ENCODE measurements at regions not wholly inside any gene's neighbourhood (a gene's known extent, or its start where the extent isn't known, plus 50 kb on each side); places are given as distances from the start of the nearest gene placed in this dataset.

GRCh38 chr9:30758726-30759446 lies 1625.6 kb upstream of the ACO1 start:
- Mint-ChIP-seq H3K4me3 (no peak overlapping the region), H3K9me3 (peaks cover 0 to 2% (median 0%) of the 10 kb centered on the region in 3 donors), H3K27me3 (no peaks in the 10 kb centered on the region), H3K36me3 (no peaks in the 10 kb centered on the region), H3K4me1 (no peaks in the 10 kb centered on the region), H3K27ac (no peak overlapping the region)

- Mint-ChIP-seq H3K4me3 (no peak overlapping the region), H3K9me3 (peaks cover 0 to 2% (median 0%) of the 10 kb centered on the region in 3 donors), H3K27me3 (no peaks in the 10 kb centered on the region), H3K4me1 (no peaks in the 10 kb centered on the region), H3K36me3 (peaks cover 2% of the 10 kb centered on the region), H3K27ac (no peak overlapping the region)
These were observed 1619.1 kb upstream of the ACO1 start for GRCh38 chr9:30765318-30765717.

DNA sequence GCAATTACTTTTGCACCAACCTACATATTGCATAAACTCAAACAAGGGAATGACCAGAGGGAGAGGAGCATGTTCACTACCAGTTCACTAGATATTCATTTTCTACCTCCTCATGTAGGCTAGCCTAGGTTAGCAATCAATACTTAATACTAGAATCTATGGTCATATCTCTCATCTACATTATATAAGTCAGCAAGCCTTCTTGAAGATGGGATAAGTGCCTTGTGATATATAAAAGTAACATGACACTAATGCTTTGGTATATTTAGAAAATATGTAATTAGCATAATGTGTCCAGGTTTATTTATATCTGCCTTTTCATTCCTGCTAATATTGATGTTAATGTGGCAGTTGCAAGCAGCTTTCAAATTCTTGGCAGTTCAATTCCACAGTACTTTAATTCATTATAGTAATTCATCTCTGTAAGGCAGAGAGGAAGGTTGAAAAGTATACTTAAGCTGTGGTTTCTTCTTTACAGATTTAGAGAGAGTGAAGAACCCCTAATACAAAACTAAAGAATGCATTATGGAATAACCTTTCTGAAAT lies 1613.2 kb upstream of the ACO1 start:
- peaks cover 2% of the 10 kb centered on the region for H3K36me3 Mint-ChIP-seq
- no peaks in the 10 kb centered on the region for H3K4me1 Mint-ChIP-seq
- H3K27ac Mint-ChIP-seq, result no peak overlapping the region
- no peak overlapping the region for H3K4me3 Mint-ChIP-seq
- H3K27me3 Mint-ChIP-seq, result no peaks in the 10 kb centered on the region
- peaks cover 0 to 2% (median 0%) of the 10 kb centered on the region in 3 donors for H3K9me3 Mint-ChIP-seq

- no peaks in the 10 kb centered on the region for H3K4me1 Mint-ChIP-seq
- no peak overlapping the region for H3K4me3 Mint-ChIP-seq
- peaks cover 0 to 2% (median 0%) of the 10 kb centered on the region in 3 donors for H3K9me3 Mint-ChIP-seq
- no peak overlapping the region for H3K27ac Mint-ChIP-seq
- H3K27me3 Mint-ChIP-seq, result no peaks in the 10 kb centered on the region
- peaks cover 2% of the 10 kb centered on the region for H3K36me3 Mint-ChIP-seq
These were observed 1612.7 kb upstream of the ACO1 start for GRCh38 chr9:30771760-30772159.

- no peaks in the 10 kb centered on the region for H3K36me3 Mint-ChIP-seq
- no peak overlapping the region for H3K4me3 Mint-ChIP-seq
- H3K27me3 Mint-ChIP-seq, result no peaks in the 10 kb centered on the region
These were observed 1611.0 kb upstream of the ACO1 start for GRCh38 chr9:30773427-30773826.

DNA sequence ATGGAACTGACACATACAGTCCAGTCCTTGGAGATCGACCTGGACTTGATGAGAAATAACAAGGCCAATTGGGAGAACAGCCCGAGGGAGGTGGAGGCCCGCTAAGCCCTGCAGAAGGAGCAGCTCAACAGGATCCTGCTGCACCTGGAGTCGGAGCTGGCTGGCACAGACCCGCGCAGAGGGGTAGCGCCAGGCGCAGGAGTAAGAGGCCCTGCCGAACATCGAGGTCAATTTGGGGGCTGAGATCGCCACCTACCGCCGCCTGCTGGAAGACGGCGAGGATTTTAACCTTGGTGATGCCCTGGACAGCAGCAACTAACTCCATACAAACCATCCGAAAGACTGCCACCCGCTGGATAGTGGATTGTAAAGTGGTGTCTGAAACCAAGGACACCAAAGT lies 1610.1 kb upstream of the ACO1 start:
- Mint-ChIP-seq H3K4me1 (no peaks in the 10 kb centered on the region), H3K36me3 (no peaks in the 10 kb centered on the region), H3K9me3 (peaks cover 0 to 4% (median 0%) of the 10 kb centered on the region in 3 donors), H3K27me3 (no peaks in the 10 kb centered on the region), H3K4me3 (no peak overlapping the region), H3K27ac (no peak overlapping the region)

More at GRCh38 chr9:30773427-30773826, 1611.0 kb upstream of the ACO1 start:
- no peak overlapping the region for H3K27ac Mint-ChIP-seq
- peaks cover 0 to 4% (median 0%) of the 10 kb centered on the region in 3 donors for H3K9me3 Mint-ChIP-seq
- no peaks in the 10 kb centered on the region for H3K4me1 Mint-ChIP-seq

DNA sequence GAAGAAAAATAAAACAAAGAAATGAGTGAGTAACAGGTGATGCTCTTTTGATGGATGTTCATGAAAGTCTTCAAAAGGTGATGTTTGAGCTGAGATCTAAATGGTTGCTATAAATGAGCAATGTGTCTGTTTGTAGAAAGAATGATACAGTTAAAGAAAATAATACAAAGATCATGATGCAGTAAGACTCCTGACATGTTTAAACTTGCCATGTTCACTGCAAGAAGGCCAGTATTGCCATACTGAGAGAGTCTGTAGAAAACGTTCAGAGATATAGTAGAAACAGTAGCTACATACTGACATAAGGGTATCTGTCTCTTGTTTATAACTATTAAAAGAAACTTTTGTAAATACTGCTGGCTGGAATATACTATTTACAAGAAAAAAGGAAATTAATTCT lies 1609.2 kb upstream of the ACO1 start:
- H3K36me3 Mint-ChIP-seq, result no peaks in the 10 kb centered on the region
- H3K9me3 Mint-ChIP-seq, result peaks cover 0 to 4% (median 0%) of the 10 kb centered on the region in 3 donors
- H3K4me3 Mint-ChIP-seq, result no peak overlapping the region
- H3K4me1 Mint-ChIP-seq, result no peaks in the 10 kb centered on the region
- peak overlapping the region in 1 of 3 donors; percentile 60 for H3K27ac Mint-ChIP-seq
- H3K27me3 Mint-ChIP-seq, result no peaks in the 10 kb centered on the region

- Mint-ChIP-seq H3K36me3 (no peaks in the 10 kb centered on the region), H3K27ac (no peak overlapping the region), H3K4me3 (no peak overlapping the region), H3K9me3 (peaks cover 2 to 3% (median 2%) of the 10 kb centered on the region in 3 donors), H3K4me1 (no peaks in the 10 kb centered on the region), H3K27me3 (no peaks in the 10 kb centered on the region)
These were observed 1587.7 kb upstream of the ACO1 start for GRCh38 chr9:30796764-30797163.

GRCh38 chr9:30799527-30800101 lies 1584.8 kb upstream of the ACO1 start:
- Mint-ChIP-seq H3K27me3 (no peaks in the 10 kb centered on the region), H3K4me1 (no peaks in the 10 kb centered on the region), H3K27ac (no peak overlapping the region), H3K4me3 (no peak overlapping the region), H3K36me3 (no peaks in the 10 kb centered on the region), H3K9me3 (peaks cover 0 to 7% (median 6%) of the 10 kb centered on the region in 3 donors)

- H3K27me3 Mint-ChIP-seq, result no peaks in the 10 kb centered on the region
- H3K4me1 Mint-ChIP-seq, result no peaks in the 10 kb centered on the region
- no peaks in the 10 kb centered on the region for H3K36me3 Mint-ChIP-seq
- peaks cover 0 to 7% (median 6%) of the 10 kb centered on the region in 3 donors for H3K9me3 Mint-ChIP-seq
- no peak overlapping the region for H3K27ac Mint-ChIP-seq
- H3K4me3 Mint-ChIP-seq, result no peak overlapping the region
These were observed 1584.0 kb upstream of the ACO1 start for GRCh38 chr9:30800421-30800820.

GRCh38 chr9:30812821-30813220 lies 1571.6 kb upstream of the ACO1 start:
- Mint-ChIP-seq H3K36me3 (no peaks in the 10 kb centered on the region), H3K27me3 (no peaks in the 10 kb centered on the region), H3K4me3 (no peak overlapping the region), H3K9me3 (peaks cover 0 to 2% (median 0%) of the 10 kb centered on the region in 3 donors), H3K27ac (no peak overlapping the region), H3K4me1 (no peaks in the 10 kb centered on the region)

DNA sequence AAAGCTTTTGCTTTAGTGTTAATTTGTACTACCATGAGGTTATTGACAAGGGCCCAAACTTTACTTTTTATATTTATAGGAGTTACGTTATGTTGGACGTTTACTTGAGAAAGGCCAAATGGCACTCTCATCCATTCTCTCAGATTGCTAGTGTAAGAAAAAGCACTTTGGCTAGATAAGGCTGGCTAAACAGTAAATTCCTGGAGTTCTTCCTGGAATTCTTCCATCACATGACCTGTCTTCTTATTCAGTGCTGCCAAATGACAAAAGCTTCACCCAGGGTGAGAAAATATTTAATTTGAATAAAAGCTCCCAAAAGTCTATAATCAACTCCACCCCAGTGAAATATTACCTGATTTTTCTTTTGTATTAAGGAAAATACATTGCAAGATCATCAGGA lies 1568.9 kb upstream of the ACO1 start:
- H3K4me1 Mint-ChIP-seq, result no peaks in the 10 kb centered on the region
- no peak overlapping the region for H3K4me3 Mint-ChIP-seq
- no peaks in the 10 kb centered on the region for H3K27me3 Mint-ChIP-seq
- H3K9me3 Mint-ChIP-seq, result peaks cover 0 to 5% (median 0%) of the 10 kb centered on the region in 3 donors
- H3K27ac Mint-ChIP-seq, result no peak overlapping the region
- no peaks in the 10 kb centered on the region for H3K36me3 Mint-ChIP-seq

- Mint-ChIP-seq H3K4me1 (no peaks in the 10 kb centered on the region), H3K36me3 (no peaks in the 10 kb centered on the region), H3K27me3 (no peaks in the 10 kb centered on the region), H3K4me3 (no peak overlapping the region), H3K27ac (no peak overlapping the region), H3K9me3 (peaks cover 0 to 3% (median 0%) of the 10 kb centered on the region in 3 donors)
These were observed 1539.3 kb upstream of the ACO1 start for GRCh38 chr9:30845136-30845535.

DNA sequence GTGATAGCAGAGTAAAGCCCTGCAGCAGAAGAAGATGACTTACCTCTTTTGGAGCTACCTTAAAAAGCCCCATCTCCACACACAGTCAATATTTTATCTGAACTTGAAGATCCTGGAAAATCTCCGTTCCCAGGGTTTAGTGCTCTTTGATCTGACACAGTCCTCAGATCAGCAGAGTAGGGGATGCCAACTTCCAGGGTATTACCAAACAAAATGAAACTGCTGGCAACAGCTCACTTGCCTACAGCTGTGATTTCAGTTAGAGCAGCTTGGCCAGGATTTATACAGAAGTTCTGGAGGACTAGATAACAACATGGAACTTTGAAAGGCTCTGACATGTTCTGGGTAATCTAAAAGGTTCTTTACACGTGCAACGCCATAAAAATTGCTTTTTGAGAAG lies 1537.8 kb upstream of the ACO1 start:
- no peak overlapping the region for H3K4me3 Mint-ChIP-seq
- no peaks in the 10 kb centered on the region for H3K4me1 Mint-ChIP-seq
- H3K9me3 Mint-ChIP-seq, result peaks cover 0 to 3% (median 1%) of the 10 kb centered on the region in 3 donors
- no peaks in the 10 kb centered on the region for H3K27me3 Mint-ChIP-seq
- H3K36me3 Mint-ChIP-seq, result no peaks in the 10 kb centered on the region
- H3K27ac Mint-ChIP-seq, result no peak overlapping the region

GRCh38 chr9:30851600-30851999 lies 1532.8 kb upstream of the ACO1 start:
- Mint-ChIP-seq H3K36me3 (no peaks in the 10 kb centered on the region), H3K4me3 (no peak overlapping the region), H3K4me1 (no peaks in the 10 kb centered on the region), H3K27ac (no peak overlapping the region), H3K27me3 (no peaks in the 10 kb centered on the region), H3K9me3 (peaks cover 0 to 6% (median 0%) of the 10 kb centered on the region in 3 donors)

DNA sequence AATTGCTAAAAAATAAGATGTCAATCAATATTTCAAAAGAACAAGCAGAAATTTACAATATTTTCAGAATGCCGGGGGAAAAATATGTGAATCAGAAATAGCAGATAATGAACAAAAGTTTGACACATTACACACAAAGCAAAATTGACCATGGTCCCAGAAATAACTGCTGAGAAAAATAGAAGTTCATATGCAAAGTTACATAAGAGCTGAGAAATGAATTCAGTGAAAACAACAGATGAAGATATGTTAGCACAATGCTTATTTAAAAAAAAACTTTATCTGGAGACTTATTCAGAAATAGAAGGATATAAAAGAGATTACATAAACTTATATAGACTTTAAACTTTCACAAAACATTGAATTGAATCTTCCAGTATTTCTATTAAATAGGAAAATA lies 1483.7 kb upstream of the ACO1 start:
- Mint-ChIP-seq H3K27me3 (no peaks in the 10 kb centered on the region), H3K27ac (no peak overlapping the region), H3K4me3 (no peak overlapping the region), H3K36me3 (no peaks in the 10 kb centered on the region), H3K9me3 (peaks cover 0 to 3% (median 0%) of the 10 kb centered on the region in 3 donors), H3K4me1 (no peaks in the 10 kb centered on the region)

Data from IgD-negative memory B cell (primary cell).